Fibroblast of lung (primary cell): ENCODE measurements at regions not wholly inside any gene's neighbourhood (a gene's known extent, or its start where the extent isn't known, plus 50 kb on each side); places are given as distances from the start of the nearest gene placed in this dataset.
"Not testable (repeated sequence)": the region's sequence is repeated elsewhere in the genome, so short reads cannot be mapped to it uniquely, and the experiment has no call there.

ENCODE experiments used
- EZH2 ChIP-seq: IDR thresholded peaks from 2 replicates; pipeline ENCODE4 v1.5.1; 2012; ENCODE audit warnings: low read length, control low read depth, mild to moderate bottlenecking; ENCODE audit errors: missing control alignments
- TF ChIP-seq, protein P1 (sequence below), 2 donors: IDR thresholded peaks in 1 of 2; conservative IDR thresholded peaks in 1 of 2; 1 replicate in 1 of 2; 2 replicates in 1 of 2; pipeline ENCODE4 v1.5.1; 2011 to 2012; ENCODE audit warnings: low read length in 2 of 2, control low read depth in 1 of 2, inconsistent platforms in 1 of 2, low read depth in 1 of 2, mild to moderate bottlenecking in 1 of 2

DNA sequence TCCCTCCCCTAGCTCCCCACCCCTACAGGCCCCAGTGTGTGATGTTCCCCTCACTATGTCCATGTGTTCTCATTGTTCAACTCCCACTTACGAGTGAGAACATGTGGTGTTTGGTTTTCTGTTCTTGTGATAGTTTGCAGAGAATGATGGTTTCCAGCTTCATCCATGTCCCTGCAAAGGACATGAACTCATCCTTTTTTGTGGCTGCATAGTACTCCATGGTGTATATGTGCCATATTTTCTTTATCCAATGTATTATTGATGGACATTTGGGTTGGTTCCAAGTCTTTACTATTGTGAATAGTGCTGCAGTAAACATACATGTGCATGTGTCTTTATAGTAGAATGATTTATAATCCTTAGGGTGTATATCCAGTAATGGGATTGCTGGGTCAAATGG, 84.6 kb upstream of the HDDC2 start:
- TF ChIP-seq, protein P1, sequence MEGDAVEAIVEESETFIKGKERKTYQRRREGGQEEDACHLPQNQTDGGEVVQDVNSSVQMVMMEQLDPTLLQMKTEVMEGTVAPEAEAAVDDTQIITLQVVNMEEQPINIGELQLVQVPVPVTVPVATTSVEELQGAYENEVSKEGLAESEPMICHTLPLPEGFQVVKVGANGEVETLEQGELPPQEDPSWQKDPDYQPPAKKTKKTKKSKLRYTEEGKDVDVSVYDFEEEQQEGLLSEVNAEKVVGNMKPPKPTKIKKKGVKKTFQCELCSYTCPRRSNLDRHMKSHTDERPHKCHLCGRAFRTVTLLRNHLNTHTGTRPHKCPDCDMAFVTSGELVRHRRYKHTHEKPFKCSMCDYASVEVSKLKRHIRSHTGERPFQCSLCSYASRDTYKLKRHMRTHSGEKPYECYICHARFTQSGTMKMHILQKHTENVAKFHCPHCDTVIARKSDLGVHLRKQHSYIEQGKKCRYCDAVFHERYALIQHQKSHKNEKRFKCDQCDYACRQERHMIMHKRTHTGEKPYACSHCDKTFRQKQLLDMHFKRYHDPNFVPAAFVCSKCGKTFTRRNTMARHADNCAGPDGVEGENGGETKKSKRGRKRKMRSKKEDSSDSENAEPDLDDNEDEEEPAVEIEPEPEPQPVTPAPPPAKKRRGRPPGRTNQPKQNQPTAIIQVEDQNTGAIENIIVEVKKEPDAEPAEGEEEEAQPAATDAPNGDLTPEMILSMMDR (conservative IDR thresholded peaks at IDR 0.05 in 1 of 2, IDR thresholded peaks at IDR 0.05 in 1 of 2; ENCODE audit: low read depth in 1 of 2, low read length in 2 of 2), result not testable (repeated sequence)
- not testable (repeated sequence) for TF ChIP-seq EZH2
